Kasumi-1 (cell line): ENCODE measurements at regions not wholly inside any gene's neighbourhood (a gene's known extent, or its start where the extent isn't known, plus 50 kb on each side); places are given as distances from the start of the nearest gene placed in this dataset.

Source experiments
- DNase-seq, 2 experiments: peaks; one replicate each; lab custom pipeline; 2025; lab: John Stamatoyannopoulos, UW

DNA sequence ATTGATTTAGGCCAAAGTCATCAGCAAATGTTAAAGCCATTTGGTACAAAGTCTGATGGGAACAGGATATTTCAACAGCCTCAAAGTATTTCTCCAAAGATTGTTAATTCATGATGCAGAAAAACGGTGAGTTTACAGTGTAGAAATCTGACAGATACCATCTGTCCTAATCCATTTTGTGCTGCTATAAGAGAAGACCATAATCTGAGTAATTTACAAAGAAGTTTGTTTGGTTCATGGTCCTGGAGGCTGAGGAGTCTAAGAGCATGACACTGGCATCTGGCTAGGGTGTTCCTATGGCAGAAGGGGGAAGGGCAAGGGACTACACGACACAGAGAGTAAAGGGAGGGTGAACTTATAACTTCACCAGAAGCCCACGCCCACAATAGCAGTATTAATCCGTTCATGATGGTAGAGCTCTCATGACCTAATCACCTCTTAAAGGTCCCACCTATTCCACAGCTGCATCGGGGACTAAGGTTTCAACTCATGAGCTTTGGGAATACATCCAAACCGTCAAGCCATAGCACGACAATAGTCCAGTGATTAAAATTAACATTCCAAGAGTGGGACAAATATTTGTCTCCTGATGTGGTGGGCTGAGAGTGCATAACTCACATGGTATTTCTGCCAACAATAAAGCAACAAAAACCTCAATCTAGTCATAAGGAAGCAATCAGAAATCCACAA lies 298.6 kb upstream of the AKR1E2 start:
- no peak for DNase-seq

DNA sequence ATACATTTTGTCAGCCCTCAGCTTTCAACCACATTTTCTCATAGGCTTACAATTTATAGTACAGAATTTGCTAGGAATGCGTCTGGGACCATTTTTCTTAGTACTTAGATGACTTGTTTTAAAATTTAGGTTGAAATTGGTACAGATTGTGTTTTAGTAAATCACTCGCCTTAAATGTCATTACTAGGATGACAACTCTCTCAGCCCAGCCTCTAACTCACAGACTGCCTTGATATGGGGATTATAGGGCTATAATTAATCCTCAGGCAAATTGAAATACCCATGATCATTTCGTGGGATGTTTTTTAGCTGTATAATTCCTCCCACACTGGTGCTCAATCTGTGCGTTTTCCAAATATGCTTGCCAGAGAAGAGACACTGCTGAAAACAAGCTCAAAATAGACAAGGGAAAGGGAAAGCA lies 299.7 kb upstream of the AKR1E2 start:
- DNase-seq = no peak

- no peak for DNase-seq
Observed at GRCh38 chr10:4525103-4525502, 300.9 kb upstream of the AKR1E2 start.

DNA sequence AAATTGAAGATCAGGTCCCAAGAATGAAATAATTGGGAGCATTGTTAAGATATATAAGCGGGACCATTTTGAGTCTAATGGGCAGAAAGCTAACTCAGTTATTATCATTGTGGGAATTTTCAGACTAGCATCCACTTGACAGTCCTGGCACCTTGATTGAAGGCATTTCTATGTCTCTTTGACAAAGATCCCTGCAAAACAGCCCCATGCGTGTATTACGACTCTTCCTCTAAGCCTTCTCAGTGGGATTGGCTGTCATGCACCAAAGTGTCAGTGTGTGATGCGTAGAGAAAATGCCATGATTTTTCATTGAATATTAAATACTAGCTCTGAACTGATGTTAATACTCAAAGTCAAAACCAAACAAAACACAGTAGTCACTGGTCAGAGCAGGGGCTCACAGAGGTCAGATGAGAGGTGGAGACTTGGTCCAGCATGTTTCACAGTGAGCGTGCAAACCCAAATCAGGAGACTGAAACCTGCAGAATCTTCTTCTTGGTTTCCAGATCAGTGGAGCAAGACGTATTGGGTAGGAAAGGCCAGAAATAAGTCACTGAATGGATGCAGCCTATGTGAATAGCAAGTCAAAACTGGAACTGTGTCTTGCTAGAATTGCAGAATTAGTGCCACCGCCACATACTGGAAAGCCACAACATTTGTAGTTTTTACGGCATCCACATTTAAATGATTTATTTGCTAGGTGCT lies 303.6 kb upstream of the AKR1E2 start:
- no peak for DNase-seq

GRCh38 chr10:4519658-4520402 lies 306.2 kb upstream of the AKR1E2 start:
- no peak for DNase-seq

- no peak for DNase-seq
Observed at GRCh38 chr10:4517746-4518145, 308.3 kb upstream of the AKR1E2 start.

DNA sequence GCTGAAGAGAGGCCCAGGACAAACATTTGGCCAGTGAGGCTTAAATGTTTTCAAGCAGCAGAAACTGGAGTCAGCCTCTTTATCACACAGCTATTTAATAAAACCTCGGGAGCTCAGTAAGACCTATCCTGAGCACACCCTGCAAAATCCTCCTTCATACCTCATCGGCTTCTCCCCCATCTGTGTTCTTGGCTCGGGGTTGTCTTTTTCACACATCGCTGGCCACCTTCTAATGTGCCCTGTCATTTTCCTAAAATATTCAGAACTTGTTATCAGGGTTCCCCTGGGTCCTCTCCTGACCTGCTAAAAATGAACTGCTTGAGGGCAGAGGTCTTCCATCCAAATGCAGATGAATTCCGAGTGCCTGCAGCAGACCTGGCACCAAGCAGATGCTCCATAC lies 310.3 kb upstream of the AKR1E2 start:
- no peak for DNase-seq

DNA sequence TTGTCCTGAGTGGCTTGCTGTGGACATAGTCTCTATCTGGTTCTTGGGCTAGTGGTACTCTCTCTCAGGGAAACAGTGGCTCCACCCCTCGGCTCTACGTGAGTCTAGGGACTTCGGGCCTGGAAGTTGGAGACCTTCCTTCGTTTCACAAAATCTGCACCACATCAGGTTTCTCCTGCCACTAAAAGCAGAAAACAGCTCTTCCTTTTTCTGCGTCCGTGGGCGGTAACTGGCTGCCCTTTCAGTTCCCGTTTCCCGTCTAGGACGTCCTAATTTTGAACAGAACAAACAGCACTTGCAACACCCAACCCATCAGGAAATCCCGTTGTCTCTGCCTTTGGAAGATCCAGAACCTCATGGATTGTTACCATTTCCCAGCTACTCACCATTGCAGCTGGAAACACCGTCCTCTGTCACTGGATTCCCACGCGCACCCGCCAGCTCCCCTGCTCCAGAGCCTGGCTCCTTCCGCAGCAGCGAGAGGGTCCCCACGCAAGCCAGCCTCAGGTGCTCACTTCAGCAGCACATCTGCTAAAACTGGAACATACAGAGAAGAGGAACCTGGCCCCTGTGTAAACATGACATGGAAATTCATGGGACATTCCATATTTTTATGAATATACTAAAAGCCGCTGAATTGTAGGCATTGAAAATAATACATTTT lies 311.4 kb upstream of the AKR1E2 start:
- peak; percentile 83 for DNase-seq

DNA sequence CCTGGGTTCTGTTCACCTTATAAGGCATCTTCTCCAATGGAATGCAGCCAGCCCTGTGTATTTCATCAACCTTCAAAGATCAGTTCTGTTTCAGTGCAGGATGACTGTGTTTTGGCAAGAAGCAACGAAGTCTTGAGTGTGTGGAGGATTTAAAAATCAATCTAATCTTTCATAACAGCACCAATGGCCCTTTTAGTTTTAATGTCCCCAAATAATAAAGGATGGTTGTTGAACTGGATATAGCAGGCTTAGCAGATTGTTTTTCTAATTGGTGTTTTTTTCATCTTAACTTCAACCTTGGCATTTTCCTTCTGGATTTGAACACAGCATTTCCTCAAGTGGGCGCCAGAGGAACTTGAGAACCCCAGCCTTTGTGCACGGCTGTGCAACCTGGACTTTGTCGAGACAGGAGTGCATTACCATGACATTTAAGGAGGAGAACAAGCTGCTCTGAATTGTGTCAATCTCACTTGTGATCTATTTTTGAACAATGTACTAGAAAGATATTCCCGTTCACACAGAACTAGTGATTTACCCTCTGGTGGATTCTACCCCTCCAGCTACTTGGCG lies 313.3 kb upstream of the AKR1E2 start:
- peak; percentile 52 to 59 for DNase-seq

- DNase-seq = no peak
Observed at GRCh38 chr10:4512196-4512595, 313.8 kb upstream of the AKR1E2 start.

GRCh38 chr10:4511509-4511908 lies 314.5 kb upstream of the AKR1E2 start:
- DNase-seq = no peak

GRCh38 chr10:4509405-4509804 lies 316.6 kb upstream of the AKR1E2 start:
- no peak for DNase-seq

DNA sequence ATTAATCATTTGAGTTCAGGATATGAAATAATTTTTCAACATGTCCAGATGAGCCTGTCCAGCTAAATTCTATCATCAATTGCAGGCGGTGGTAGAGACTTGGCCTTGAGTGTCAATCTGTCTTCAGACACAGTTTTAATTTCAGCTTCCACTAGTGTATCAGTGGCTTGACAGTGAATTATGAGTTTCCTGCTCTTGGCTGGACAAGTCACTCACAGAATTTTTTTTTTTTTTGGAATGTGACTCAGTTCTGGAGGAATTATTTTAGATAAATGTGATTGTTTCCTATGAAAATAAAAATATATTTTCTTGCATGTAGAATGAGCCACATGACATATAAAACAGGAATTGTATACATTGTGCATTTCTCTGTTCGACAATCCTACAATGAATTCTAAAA lies 319.9 kb upstream of the AKR1E2 start:
- no peak for DNase-seq

- no peak for DNase-seq
Observed at GRCh38 chr10:4504550-4504949, 321.5 kb upstream of the AKR1E2 start.

- DNase-seq = no peak
Observed at GRCh38 chr10:4503076-4503475, 322.9 kb upstream of the AKR1E2 start.

- DNase-seq = no peak
Observed at GRCh38 chr10:4501306-4501705, 324.7 kb upstream of the AKR1E2 start.

- no peak for DNase-seq
Observed at GRCh38 chr10:4498711-4499251, 327.2 kb upstream of the AKR1E2 start.

GRCh38 chr10:4494551-4494950 lies 331.5 kb upstream of the AKR1E2 start:
- no peak for DNase-seq

DNA sequence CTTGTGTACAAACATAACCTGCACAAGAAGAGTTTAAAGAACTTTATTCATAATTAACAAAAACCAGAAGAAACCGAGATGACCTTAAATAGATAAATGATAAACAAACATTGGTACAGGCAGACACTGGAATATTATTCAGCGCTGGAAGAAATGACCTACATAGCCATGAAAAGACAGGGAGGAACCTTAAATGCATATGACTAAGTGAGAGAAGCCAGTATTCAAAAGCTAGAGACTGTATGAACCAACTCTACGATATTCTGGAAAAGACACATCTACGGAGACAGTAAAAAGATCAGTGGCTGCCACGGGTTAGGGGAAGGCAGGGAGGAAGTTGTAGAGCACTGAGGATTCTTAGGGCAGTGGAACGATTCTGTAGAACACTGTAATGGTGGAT lies 333.8 kb upstream of the AKR1E2 start:
- no peak for DNase-seq

GRCh38 chr10:4488904-4489303 lies 337.1 kb upstream of the AKR1E2 start:
- DNase-seq = no peak

GRCh38 chr10:4485636-4486035 lies 340.4 kb upstream of the AKR1E2 start:
- DNase-seq = no peak

GRCh38 chr10:4483811-4484210 lies 342.2 kb upstream of the AKR1E2 start:
- no peak for DNase-seq
